Gastroesophageal sphincter (tissue), 4 donors: ENCODE measurements at regions not wholly inside any gene's neighbourhood (a gene's known extent, or its start where the extent isn't known, plus 50 kb on each side); places are given as distances from the start of the nearest gene placed in this dataset.

Source experiments
- ATAC-seq: fragments of 150-250 bp; one replicate; pipeline ENCODE4 v1.9.1; 2016; ENCODE audit warnings: mild to moderate bottlenecking, moderate library complexity
- H3K27ac ChIP-seq, 4 donors: fragments of 200-600 bp; sonication (generic) in 3 of 4; 1 replicate in 3 of 4; 2 replicates in 1 of 4; pipeline ENCODE4 v1.5.1; 2016 to 2019
- H3K27me3 ChIP-seq: fragments of 200-600 bp; sonication (generic); one replicate; pipeline ENCODE4 v1.5.1; 2019
- H3K36me3 ChIP-seq, 2 donors: fragments of 200-600 bp; sonication (generic); one replicate each; pipeline ENCODE4 v1.5.1; 2019; ENCODE audit warnings: control low read depth in 1 of 2
- H3K4me1 ChIP-seq, 3 donors: fragments of 200-600 bp; sonication (generic); 1 replicate in 2 of 3; 2 replicates in 1 of 3; pipeline ENCODE4 v1.5.1; 2016 to 2019; ENCODE audit warnings: control low read depth in 2 of 3
- H3K4me3 ChIP-seq, 2 donors: fragments of 200-600 bp; sonication (generic); one replicate each; pipeline ENCODE4 v1.5.1; 2019; ENCODE audit warnings: mild to moderate bottlenecking in 1 of 2, moderate library complexity in 1 of 2
- H3K9me3 ChIP-seq, 3 donors: fragments of 200-600 bp; sonication (generic); one replicate each; pipeline ENCODE4 v1.5.1; 2017 to 2019; ENCODE audit warnings: control low read depth in 2 of 3
- CTCF ChIP-seq, 4 experiments: fragments of 200-600 bp in 2 of 4; fragments of 450-650 bp in 2 of 4; sonication (generic) in 1 of 4; IDR thresholded peaks; one replicate each; pipeline ENCODE4 v1.5.1; 2017 to 2019; ENCODE audit warnings: antibody characterized with exemption in 4 of 4, mild to moderate bottlenecking in 2 of 4, moderate library complexity in 2 of 4
- EP300 ChIP-seq: sonication (generic); formaldehyde crosslinking; IDR thresholded peaks from one replicate; pipeline ENCODE4 v1.6.1; 2017; ENCODE audit warnings: antibody characterized with exemption, mild to moderate bottlenecking
- POLR2A ChIP-seq, 2 donors: fragments of 450-650 bp; IDR thresholded peaks; one replicate each; pipeline ENCODE4 v1.6.1; 2017; ENCODE audit warnings: antibody characterized with exemption in 2 of 2, mild to moderate bottlenecking in 2 of 2, moderate library complexity in 1 of 2
- POLR2AphosphoS5 ChIP-seq: sonication (generic); formaldehyde crosslinking; IDR thresholded peaks from one replicate; pipeline ENCODE4 v1.6.1; 2017; ENCODE audit warnings: antibody characterized with exemption
- WGBS, 2 donors: methylation state at CpG; one replicate each; pipeline ENCODE4 v1.1.5; 2018; ENCODE audit warnings: low coverage in 1 of 2; 5-methylcytosine and 5-hydroxymethylcytosine counted together

- TF ChIP-seq POLR2AphosphoS5 (no peak), EP300 (no peak)
- ATAC-seq: no peak
- Histone ChIP-seq H3K27me3 (no peaks in the 10 kb centered on the region), H3K9me3 (no peaks in the 10 kb centered on the region), H3K27ac (no peak overlapping the region), H3K4me3 (no peak overlapping the region), H3K4me1 (no peaks in the 10 kb centered on the region), H3K36me3 (no peaks in the 10 kb centered on the region)
- 85 to 89% methylated on average over 1 of the region's 1 CpG for WGBS, 2 donors
These were observed 145.6 kb upstream of the GMNC start for GRCh38 chr3:191008074-191008473.

- H3K4me3 ChIP-seq: no peak overlapping the region
- no peak for ATAC-seq
- 40 to 61% methylated on average over 1 to 3 of the region's 3 CpGs for WGBS, 2 donors
- no peaks in the 10 kb centered on the region for H3K4me1 ChIP-seq
- H3K27ac ChIP-seq: no peak overlapping the region
- no peaks in the 10 kb centered on the region for H3K9me3 ChIP-seq
- TF ChIP-seq POLR2AphosphoS5: no peak
- TF ChIP-seq POLR2A (IDR thresholded peaks at IDR 0.05): no peak
- TF ChIP-seq CTCF (IDR thresholded peaks at IDR 0.05): no peak
- TF ChIP-seq EP300: no peak
- H3K36me3 ChIP-seq: no peaks in the 10 kb centered on the region
- no peaks in the 10 kb centered on the region for H3K27me3 ChIP-seq
These were observed 143.3 kb upstream of the GMNC start for GRCh38 chr3:191005790-191006189.

- H3K36me3 ChIP-seq: no peaks in the 10 kb centered on the region
- no peaks in the 10 kb centered on the region for H3K27me3 ChIP-seq
- TF ChIP-seq POLR2AphosphoS5: no peak
- no peak for TF ChIP-seq POLR2A (IDR thresholded peaks at IDR 0.05)
- TF ChIP-seq CTCF (IDR thresholded peaks at IDR 0.05): no peak
- TF ChIP-seq EP300: no peak
- H3K4me3 ChIP-seq: no peak overlapping the region
- no peak overlapping the region for H3K27ac ChIP-seq
- ATAC-seq: no peak
- H3K4me1 ChIP-seq: no peaks in the 10 kb centered on the region
- no peaks in the 10 kb centered on the region for H3K9me3 ChIP-seq
- WGBS, 2 donors: 53 to 58% methylated on average over 2 to 5 of the region's 5 CpGs
These were observed 141.2 kb upstream of the GMNC start for GRCh38 chr3:191003742-191004141.

- ATAC-seq: no peak
- H3K4me3 ChIP-seq: no peak overlapping the region
- WGBS, 2 donors: 30 to 33% methylated on average over 3 of the region's 3 CpGs
- no peaks in the 10 kb centered on the region for H3K36me3 ChIP-seq
- H3K27me3 ChIP-seq: no peaks in the 10 kb centered on the region
- no peak overlapping the region for H3K27ac ChIP-seq
- H3K4me1 ChIP-seq: no peaks in the 10 kb centered on the region
- no peaks in the 10 kb centered on the region for H3K9me3 ChIP-seq
- TF ChIP-seq CTCF (IDR thresholded peaks at IDR 0.05) (no peak), POLR2AphosphoS5 (no peak), EP300 (no peak), POLR2A (IDR thresholded peaks at IDR 0.05) (no peak)
These were observed 133.8 kb upstream of the GMNC start for GRCh38 chr3:190996181-190996775.

GRCh38 chr3:190995156-190995555 lies 132.7 kb upstream of the GMNC start:
- no peak for TF ChIP-seq POLR2A (IDR thresholded peaks at IDR 0.05)
- Histone ChIP-seq H3K27ac (no peak overlapping the region), H3K4me3 (no peak overlapping the region), H3K27me3 (no peaks in the 10 kb centered on the region), H3K9me3 (no peaks in the 10 kb centered on the region), H3K36me3 (no peaks in the 10 kb centered on the region), H3K4me1 (no peaks in the 10 kb centered on the region)
- ATAC-seq: no peak
- WGBS, 2 donors: 11 to 56% methylated on average over 1 of the region's 1 CpG

- TF ChIP-seq POLR2AphosphoS5 (no peak), EP300 (no peak), CTCF (IDR thresholded peaks at IDR 0.05) (no peak), POLR2A (IDR thresholded peaks at IDR 0.05) (no peak)
- Histone ChIP-seq H3K4me1 (no peaks in the 10 kb centered on the region), H3K27ac (no peak overlapping the region), H3K9me3 (peaks cover 0 to 31% (median 0%) of the 10 kb centered on the region in 3 donors), H3K36me3 (no peaks in the 10 kb centered on the region), H3K27me3 (no peaks in the 10 kb centered on the region), H3K4me3 (no peak overlapping the region)
- ATAC-seq: no peak
These were observed 128.4 kb upstream of the GMNC start for GRCh38 chr3:190990898-190991297.
